ENCODE measurements at regions not wholly inside any gene's neighbourhood (a gene's known extent, or its start where the extent isn't known, plus 50 kb on each side); places are given as distances from the start of the nearest gene placed in this dataset.

DNA sequence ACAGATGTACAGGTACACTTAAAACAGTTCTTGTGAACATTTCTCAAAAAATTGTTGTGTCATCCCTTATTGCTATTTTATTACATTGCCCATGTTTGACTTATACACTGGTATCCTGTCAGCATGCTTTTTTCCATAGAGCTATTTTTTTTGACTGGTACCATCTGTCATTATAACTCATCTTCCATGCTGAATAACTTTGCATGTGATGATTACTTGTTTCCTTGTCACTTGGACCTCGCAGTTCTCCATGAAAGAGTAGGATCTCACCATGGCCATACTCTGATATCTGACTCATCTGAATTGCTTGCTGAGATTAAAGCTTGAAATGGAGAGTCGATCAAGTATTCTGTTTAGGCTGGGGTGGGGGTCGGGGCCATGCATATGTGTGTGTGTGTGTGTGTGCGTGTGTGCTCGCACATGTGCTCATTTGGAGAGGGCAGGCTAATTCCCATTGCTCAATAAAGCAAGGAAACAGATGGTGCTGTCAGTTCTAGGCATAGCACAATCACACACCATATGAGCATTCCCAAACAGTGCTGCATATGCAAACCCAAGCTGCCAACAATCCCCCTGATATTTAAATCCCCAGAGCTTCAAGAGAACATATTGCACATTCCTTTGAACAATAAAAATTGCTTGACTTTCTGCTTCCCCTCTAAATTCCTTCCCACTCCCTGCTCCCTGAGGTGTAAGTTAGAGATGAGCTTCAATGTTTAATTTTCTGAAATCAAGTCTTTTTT, 62.9 kb downstream of the NHLRC3 start:
- H3K9me3 ChIP-seq (ENCODE audit: low read length), result no peaks in the 10 kb centered on the region
- H2AFZ ChIP-seq (ENCODE audit: low read depth, low read length), result no peak overlapping the region
- no peak overlapping the region for H3K4me3 ChIP-seq (ENCODE audit: low read length)
- no peaks in the 10 kb centered on the region for H3K27me3 ChIP-seq (ENCODE audit: insufficient read depth, low read length)
- no peaks in the 10 kb centered on the region for H3K36me3 ChIP-seq (ENCODE audit: insufficient read depth, low read length)
- H3K4me1 ChIP-seq (ENCODE audit: insufficient read depth, low read length), result peaks cover 4% of the 10 kb centered on the region

- peaks cover 8% of the 10 kb centered on the region for H3K4me1 ChIP-seq (ENCODE audit: insufficient read depth, low read length)
- H3K9me3 ChIP-seq (ENCODE audit: low read length), result no peaks in the 10 kb centered on the region
Observed at GRCh38 chr13:39102981-39103490, 64.8 kb downstream of the NHLRC3 start.

DNA sequence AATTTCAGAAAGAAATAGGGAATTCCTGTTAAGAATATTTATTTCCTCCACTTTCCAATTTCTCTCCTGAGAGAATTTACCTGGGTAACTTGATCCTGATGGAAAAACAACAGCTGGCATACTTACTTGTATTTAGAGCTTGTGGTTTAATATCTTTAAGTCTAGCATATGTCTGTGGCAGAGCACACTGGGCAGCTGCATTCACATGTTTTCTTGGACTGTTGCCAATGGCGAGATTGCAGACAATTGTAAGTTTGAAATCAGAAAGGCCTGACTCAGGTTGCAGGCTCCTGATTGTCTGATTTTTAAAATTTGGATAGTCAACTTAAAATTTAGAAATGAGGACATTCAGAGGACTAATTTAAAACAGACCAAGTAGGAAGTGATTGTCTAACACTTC, 66.9 kb downstream of the NHLRC3 start:
- Histone ChIP-seq H3K9me3 (ENCODE audit: low read length) (no peaks in the 10 kb centered on the region), H3K27me3 (ENCODE audit: insufficient read depth, low read length) (no peaks in the 10 kb centered on the region), H3K36me3 (ENCODE audit: insufficient read depth, low read length) (no peaks in the 10 kb centered on the region), H2AFZ (ENCODE audit: low read depth, low read length) (no peak overlapping the region), H3K4me3 (ENCODE audit: low read length) (no peak overlapping the region), H3K4me1 (ENCODE audit: insufficient read depth, low read length) (peaks cover 8% of the 10 kb centered on the region)

More at GRCh38 chr13:39102981-39103490, 64.8 kb downstream of the NHLRC3 start:
- H3K27me3 ChIP-seq (ENCODE audit: insufficient read depth, low read length), result no peaks in the 10 kb centered on the region
- no peak overlapping the region for H2AFZ ChIP-seq (ENCODE audit: low read depth, low read length)
- no peak overlapping the region for H3K4me3 ChIP-seq (ENCODE audit: low read length)
- no peaks in the 10 kb centered on the region for H3K36me3 ChIP-seq (ENCODE audit: insufficient read depth, low read length)

DNA sequence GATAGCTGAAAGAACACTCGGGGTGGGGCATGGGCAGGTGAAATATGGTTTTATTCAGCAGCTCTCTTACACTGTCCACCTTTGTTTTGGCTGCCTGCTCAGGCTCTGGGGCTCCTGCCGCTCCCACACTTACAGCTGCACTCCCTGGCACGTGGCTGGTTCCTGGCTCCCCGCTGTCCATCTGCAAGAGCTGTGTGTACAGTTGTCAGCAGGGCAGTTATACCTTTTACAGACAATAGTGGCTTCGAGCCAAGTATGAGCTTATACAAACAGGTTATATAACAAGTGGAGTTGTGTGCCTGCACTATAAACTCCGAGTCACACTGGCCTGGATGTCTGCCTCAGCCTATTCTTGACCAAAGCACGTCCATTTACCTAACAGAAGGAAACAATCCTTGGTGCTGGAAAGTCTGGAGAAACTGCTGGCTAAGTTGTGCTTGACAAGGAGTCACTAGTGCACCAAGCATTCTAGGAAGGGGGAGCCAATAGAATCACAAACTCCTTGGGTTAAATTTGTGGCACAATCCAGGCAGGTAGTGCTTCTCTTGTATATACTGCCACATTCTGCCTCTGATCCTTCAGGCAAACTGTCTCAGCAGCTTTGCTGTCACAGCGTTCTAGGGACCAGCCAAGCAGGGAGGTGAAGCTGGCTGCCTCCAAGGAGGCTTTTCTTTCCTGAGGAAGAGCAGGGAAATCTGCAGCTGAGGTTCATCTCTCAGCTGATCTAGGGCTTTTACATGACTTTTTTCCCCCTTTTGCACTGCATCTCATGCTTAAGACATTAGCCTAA, 68.2 kb downstream of the NHLRC3 start:
- H2AFZ ChIP-seq (ENCODE audit: low read depth, low read length), result no peak overlapping the region
- H3K27me3 ChIP-seq (ENCODE audit: insufficient read depth, low read length), result no peaks in the 10 kb centered on the region
- no peak overlapping the region for H3K4me3 ChIP-seq (ENCODE audit: low read length)
- H3K9me3 ChIP-seq (ENCODE audit: low read length), result no peaks in the 10 kb centered on the region
- no peaks in the 10 kb centered on the region for H3K36me3 ChIP-seq (ENCODE audit: insufficient read depth, low read length)
- peaks cover 6% of the 10 kb centered on the region for H3K4me1 ChIP-seq (ENCODE audit: insufficient read depth, low read length)

DNA sequence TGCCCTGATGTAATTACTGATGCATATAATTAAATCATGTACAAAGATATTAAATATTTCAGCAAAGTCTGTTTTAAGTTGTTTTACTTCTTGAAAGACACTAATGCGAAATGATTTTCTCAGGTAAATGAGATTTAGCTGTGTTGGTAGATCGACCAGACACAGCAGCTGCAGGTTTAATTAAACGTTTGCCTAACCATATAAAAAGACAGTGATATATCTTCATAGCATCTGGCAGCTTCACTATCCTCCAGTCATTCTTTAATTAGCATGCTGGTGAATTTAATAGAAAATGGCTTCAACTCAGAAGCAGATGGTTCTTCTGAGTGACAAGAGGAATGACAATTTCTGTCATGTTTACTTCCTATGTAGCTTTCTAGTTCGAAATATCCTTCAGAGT, 69.3 kb downstream of the NHLRC3 start:
- Histone ChIP-seq H2AFZ (ENCODE audit: low read depth, low read length) (no peak overlapping the region), H3K36me3 (ENCODE audit: insufficient read depth, low read length) (no peaks in the 10 kb centered on the region), H3K27me3 (ENCODE audit: insufficient read depth, low read length) (no peaks in the 10 kb centered on the region), H3K4me3 (ENCODE audit: low read length) (no peak overlapping the region), H3K9me3 (ENCODE audit: low read length) (no peaks in the 10 kb centered on the region), H3K4me1 (ENCODE audit: insufficient read depth, low read length) (peaks cover 5% of the 10 kb centered on the region)

GRCh38 chr13:39108783-39109182, 70.5 kb downstream of the NHLRC3 start:
- Histone ChIP-seq H3K36me3 (ENCODE audit: insufficient read depth, low read length) (no peaks in the 10 kb centered on the region), H3K4me1 (ENCODE audit: insufficient read depth, low read length) (peaks cover 9% of the 10 kb centered on the region), H3K4me3 (ENCODE audit: low read length) (no peak overlapping the region), H3K9me3 (ENCODE audit: low read length) (no peaks in the 10 kb centered on the region), H2AFZ (ENCODE audit: low read depth, low read length) (no peak overlapping the region), H3K27me3 (ENCODE audit: insufficient read depth, low read length) (no peaks in the 10 kb centered on the region)

DNA sequence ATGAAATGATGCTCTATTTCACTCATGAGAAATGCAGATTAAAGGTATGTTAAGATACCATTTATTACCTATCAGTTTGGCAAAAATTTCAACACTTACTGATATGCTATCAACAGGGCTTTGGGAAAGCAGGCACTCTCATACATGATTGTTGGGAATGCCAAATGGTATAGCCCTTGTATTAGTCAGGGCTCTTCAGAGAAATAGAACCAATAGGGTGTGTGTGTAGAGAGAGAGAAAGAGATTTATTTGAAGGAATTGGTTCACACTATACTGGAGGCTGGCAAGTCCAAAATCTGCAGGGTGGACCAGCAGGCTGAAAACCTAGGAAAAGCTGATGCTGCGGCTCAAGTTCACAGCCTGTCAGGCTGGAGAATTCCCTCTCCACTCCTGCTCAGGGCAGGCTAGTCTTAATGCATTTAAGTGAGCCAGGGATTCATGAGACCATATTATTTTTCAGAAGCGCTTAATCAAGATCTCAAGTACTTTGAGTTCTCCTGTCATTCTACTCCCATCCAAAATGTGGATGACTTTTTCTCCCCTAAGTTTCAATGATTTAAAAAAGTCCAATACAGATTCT, 72.4 kb downstream of the NHLRC3 start:
- Histone ChIP-seq H3K4me3 (ENCODE audit: low read length) (no peak overlapping the region), H3K9me3 (ENCODE audit: low read length) (no peaks in the 10 kb centered on the region), H3K36me3 (ENCODE audit: insufficient read depth, low read length) (no peaks in the 10 kb centered on the region), H3K4me1 (ENCODE audit: insufficient read depth, low read length) (peaks cover 9% of the 10 kb centered on the region), H3K27me3 (ENCODE audit: insufficient read depth, low read length) (no peaks in the 10 kb centered on the region), H2AFZ (ENCODE audit: low read depth, low read length) (no peak overlapping the region)

- no peaks in the 10 kb centered on the region for H3K36me3 ChIP-seq (ENCODE audit: insufficient read depth, low read length)
Observed at GRCh38 chr13:39111145-39111544, 72.9 kb downstream of the NHLRC3 start.

DNA sequence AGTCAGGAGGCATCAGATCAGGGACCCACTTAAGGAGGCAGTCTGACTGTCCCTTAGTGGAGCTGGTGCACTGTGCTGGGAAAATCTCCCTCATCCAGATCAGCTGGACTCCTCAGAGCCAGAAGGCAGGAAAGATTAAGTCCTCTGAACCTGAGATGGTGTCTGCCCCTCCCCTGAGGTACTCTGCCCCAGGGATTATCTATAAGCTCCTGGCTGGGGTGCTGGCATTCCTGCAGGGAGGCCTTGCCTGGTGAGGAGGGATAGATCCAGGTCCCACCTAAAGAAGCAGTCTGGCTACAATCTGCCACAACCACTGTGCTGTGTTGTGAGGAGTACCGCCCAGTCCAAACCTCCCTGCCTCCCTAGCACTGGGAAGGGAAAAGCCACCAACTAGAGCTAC, 81.2 kb downstream of the NHLRC3 start:
- no peaks in the 10 kb centered on the region for H3K36me3 ChIP-seq (ENCODE audit: insufficient read depth, low read length)
- no peaks in the 10 kb centered on the region for H3K4me1 ChIP-seq (ENCODE audit: insufficient read depth, low read length)
- no peaks in the 10 kb centered on the region for H3K27me3 ChIP-seq (ENCODE audit: insufficient read depth, low read length)
- H3K4me3 ChIP-seq (ENCODE audit: low read length), result no peak overlapping the region
- peaks cover 2% of the 10 kb centered on the region for H3K9me3 ChIP-seq (ENCODE audit: low read length)
- H2AFZ ChIP-seq (ENCODE audit: low read depth, low read length), result no peak overlapping the region

More at GRCh38 chr13:39111145-39111544, 72.9 kb downstream of the NHLRC3 start:
- Histone ChIP-seq H3K9me3 (ENCODE audit: low read length) (no peaks in the 10 kb centered on the region), H3K4me3 (ENCODE audit: low read length) (no peak overlapping the region), H3K4me1 (ENCODE audit: insufficient read depth, low read length) (peaks cover 9% of the 10 kb centered on the region), H3K27me3 (ENCODE audit: insufficient read depth, low read length) (no peaks in the 10 kb centered on the region), H2AFZ (ENCODE audit: low read depth, low read length) (no peak overlapping the region)

GRCh38 chr13:39123578-39123977, 85.3 kb downstream of the NHLRC3 start:
- peaks cover 3% of the 10 kb centered on the region for H3K4me1 ChIP-seq (ENCODE audit: insufficient read depth, low read length)
- no peaks in the 10 kb centered on the region for H3K36me3 ChIP-seq (ENCODE audit: insufficient read depth, low read length)
- H3K27me3 ChIP-seq (ENCODE audit: insufficient read depth, low read length), result no peaks in the 10 kb centered on the region
- no peak overlapping the region for H2AFZ ChIP-seq (ENCODE audit: low read depth, low read length)
- H3K4me3 ChIP-seq (ENCODE audit: low read length), result no peak overlapping the region
- peaks cover 2% of the 10 kb centered on the region for H3K9me3 ChIP-seq (ENCODE audit: low read length)

- Histone ChIP-seq H3K9me3 (ENCODE audit: low read length) (no peaks in the 10 kb centered on the region), H3K36me3 (ENCODE audit: insufficient read depth, low read length) (no peaks in the 10 kb centered on the region), H3K27me3 (ENCODE audit: insufficient read depth, low read length) (no peaks in the 10 kb centered on the region), H2AFZ (ENCODE audit: low read depth, low read length) (no peak overlapping the region), H3K4me1 (ENCODE audit: insufficient read depth, low read length) (peaks cover 6% of the 10 kb centered on the region), H3K4me3 (ENCODE audit: low read length) (no peak overlapping the region)
Observed at GRCh38 chr13:39129213-39129612, 91.0 kb downstream of the NHLRC3 start.

GRCh38 chr13:39130301-39130700, 92.0 kb downstream of the NHLRC3 start:
- Histone ChIP-seq H3K4me3 (ENCODE audit: low read length) (no peak overlapping the region), H2AFZ (ENCODE audit: low read depth, low read length) (no peak overlapping the region), H3K36me3 (ENCODE audit: insufficient read depth, low read length) (no peaks in the 10 kb centered on the region), H3K9me3 (ENCODE audit: low read length) (no peaks in the 10 kb centered on the region), H3K27me3 (ENCODE audit: insufficient read depth, low read length) (no peaks in the 10 kb centered on the region), H3K4me1 (ENCODE audit: insufficient read depth, low read length) (peaks cover 6% of the 10 kb centered on the region)
